Activated naive CD4-positive, alpha-beta T cell treated with anti-CD3 and anti-CD28 coated beads, Interleukin-2, amount 50 U/mL, for 24 hours (primary cell): ENCODE measurements at regions not wholly inside any gene's neighbourhood (a gene's known extent, or its start where the extent isn't known, plus 50 kb on each side); places are given as distances from the start of the nearest gene placed in this dataset.

Experiments
- H3K27ac Mint-ChIP-seq: one replicate; pipeline ENCODE4 v1.8.0; 2021; ENCODE audit warnings: mild to moderate bottlenecking, mixed read lengths
- H3K27me3 Mint-ChIP-seq: one replicate; pipeline ENCODE4 v1.8.0; 2021; ENCODE audit warnings: mixed read lengths
- H3K36me3 Mint-ChIP-seq: one replicate; pipeline ENCODE4 v1.8.0; 2021; ENCODE audit warnings: mixed read lengths
- H3K4me1 Mint-ChIP-seq: one replicate; pipeline ENCODE4 v1.8.0; 2021; ENCODE audit warnings: mixed read lengths
- H3K4me3 Mint-ChIP-seq: one replicate; pipeline ENCODE4 v1.8.0; 2021; ENCODE audit warnings: mild to moderate bottlenecking, mixed read lengths
- H3K9me3 Mint-ChIP-seq: one replicate; pipeline ENCODE4 v1.8.0; 2021; ENCODE audit warnings: mixed read lengths

DNA sequence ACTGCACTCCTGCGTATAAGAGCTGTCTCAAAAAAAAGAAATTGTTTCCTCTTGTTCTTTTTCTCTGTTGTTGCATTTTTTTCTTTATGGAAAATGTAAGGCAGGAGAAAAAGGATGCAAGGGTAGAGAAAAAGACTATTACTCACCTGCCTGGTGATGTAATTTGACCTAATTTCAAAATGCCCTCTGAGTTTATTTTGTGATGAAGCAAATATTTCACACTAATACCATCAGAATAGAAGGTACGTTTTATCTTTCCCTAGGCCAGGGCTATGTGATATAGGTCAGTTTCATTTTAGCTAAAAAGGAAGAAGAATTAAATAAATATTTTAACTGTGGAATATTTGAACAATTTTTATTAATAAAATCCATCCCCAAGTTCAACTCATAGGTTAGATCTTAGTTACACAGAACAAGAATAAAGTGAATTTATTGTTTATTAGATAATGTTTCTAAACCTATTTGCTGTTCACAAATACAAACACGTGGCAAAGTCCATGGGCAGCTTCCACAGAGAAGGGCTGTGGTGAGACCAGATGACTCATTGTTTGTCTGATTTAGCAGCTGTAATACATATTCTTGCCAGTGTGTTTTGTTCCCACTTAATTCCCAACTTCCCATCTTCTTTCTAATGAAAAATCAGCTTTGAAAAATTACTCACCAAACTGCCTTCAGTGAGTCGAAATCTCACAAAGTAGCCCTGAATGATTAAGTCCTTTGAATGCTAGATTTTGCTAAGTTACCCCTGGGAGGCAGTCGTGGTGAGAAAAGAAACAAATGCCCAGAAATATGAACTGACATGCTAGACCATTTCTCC, 52.8 kb upstream of the CCDC112 start:
- no peaks in the 10 kb centered on the region for H3K36me3 Mint-ChIP-seq
- H3K9me3 Mint-ChIP-seq, result peaks cover 8% of the 10 kb centered on the region
- no peak overlapping the region for H3K4me3 Mint-ChIP-seq
- peaks cover 13% of the 10 kb centered on the region for H3K27me3 Mint-ChIP-seq
- no peaks in the 10 kb centered on the region for H3K4me1 Mint-ChIP-seq
- no peak overlapping the region for H3K27ac Mint-ChIP-seq

GRCh38 chr5:115348175-115348574, 51.7 kb upstream of the CCDC112 start:
- Mint-ChIP-seq H3K27me3 (peaks cover 15% of the 10 kb centered on the region), H3K4me3 (no peak overlapping the region), H3K36me3 (no peaks in the 10 kb centered on the region), H3K9me3 (peaks cover 8% of the 10 kb centered on the region), H3K27ac (no peak overlapping the region), H3K4me1 (no peaks in the 10 kb centered on the region)
